Islet of Langerhans (tissue), 1 donor: ENCODE measurements at regions not wholly inside any gene's neighbourhood (a gene's known extent, or its start where the extent isn't known, plus 50 kb on each side); places are given as distances from the start of the nearest gene placed in this dataset.
"Not testable (repeated sequence)": the region's sequence is repeated elsewhere in the genome, so short reads cannot be mapped to it uniquely, and the experiment has no call there.

Source experiments
- FAIRE-seq: peaks from one replicate; lab custom pipeline; 2011; peaks lifted over from hg19 to GRCh38; lab: Jason Lieb, UNC

GRCh38 chr12:13924286-13924685 lies 57.1 kb downstream of the GRIN2B start:
- no peak for FAIRE-seq

- no peak for FAIRE-seq
Observed at GRCh38 chr12:13918897-13919296, 62.5 kb downstream of the GRIN2B start.

- FAIRE-seq: no peak
Observed at GRCh38 chr12:13915096-13915495, 66.3 kb downstream of the GRIN2B start.

- FAIRE-seq: no peak
Observed at GRCh38 chr12:13913371-13913770, 68.0 kb downstream of the GRIN2B start.

- no peak for FAIRE-seq
Observed at GRCh38 chr12:13911756-13912554, 69.4 kb downstream of the GRIN2B start.

GRCh38 chr12:13905794-13906193 lies 75.6 kb downstream of the GRIN2B start:
- no peak for FAIRE-seq

GRCh38 chr12:13900718-13901117 lies 80.7 kb downstream of the GRIN2B start:
- FAIRE-seq: no peak

GRCh38 chr12:13898387-13898786 lies 83.0 kb downstream of the GRIN2B start:
- not testable (repeated sequence) for FAIRE-seq

GRCh38 chr12:13897811-13898210 lies 83.6 kb downstream of the GRIN2B start:
- no peak for FAIRE-seq

- FAIRE-seq: no peak
Observed at GRCh38 chr12:13896063-13896626, 85.3 kb downstream of the GRIN2B start.

- FAIRE-seq: no peak
Observed at GRCh38 chr12:13891902-13892301, 89.5 kb downstream of the GRIN2B start.

GRCh38 chr12:13890943-13891342 lies 90.5 kb downstream of the GRIN2B start:
- FAIRE-seq: no peak

- FAIRE-seq: no peak
Observed at GRCh38 chr12:13887779-13888388, 93.5 kb downstream of the GRIN2B start.

- FAIRE-seq: no peak
Observed at GRCh38 chr12:13882176-13882575, 99.2 kb downstream of the GRIN2B start.

- FAIRE-seq: no peak
Observed at GRCh38 chr12:13880613-13881012, 100.8 kb downstream of the GRIN2B start.

GRCh38 chr12:13875744-13876143 lies 105.7 kb downstream of the GRIN2B start:
- FAIRE-seq: no peak

GRCh38 chr12:13870255-13870654 lies 111.1 kb downstream of the GRIN2B start:
- FAIRE-seq: no peak

- peak; percentile 96 for FAIRE-seq
Observed at GRCh38 chr12:13864081-13864673, 117.2 kb downstream of the GRIN2B start.

GRCh38 chr12:13857750-13858149 lies 123.7 kb downstream of the GRIN2B start:
- no peak for FAIRE-seq

GRCh38 chr12:13853471-13853870 lies 127.9 kb downstream of the GRIN2B start:
- no peak for FAIRE-seq

- no peak for FAIRE-seq
Observed at GRCh38 chr12:13851828-13852227, 129.6 kb downstream of the GRIN2B start.

GRCh38 chr12:13849456-13849855 lies 131.9 kb downstream of the GRIN2B start:
- FAIRE-seq: no peak

GRCh38 chr12:13843841-13844240 lies 137.6 kb downstream of the GRIN2B start:
- FAIRE-seq: no peak
